Osteoblast (primary cell): ENCODE measurements at regions not wholly inside any gene's neighbourhood (a gene's known extent, or its start where the extent isn't known, plus 50 kb on each side); places are given as distances from the start of the nearest gene placed in this dataset.

Experiments used
- DNase-seq: peaks from one replicate; pipeline ENCODE4 v3.0.0; 2011; ENCODE audit warnings: low spot score, mixed read lengths; ENCODE audit not compliant: insufficient read length; ENCODE audit errors: missing footprints
- H2AFZ ChIP-seq: 2 replicates; pipeline ENCODE4 v1.6.0; 2011; ENCODE audit warnings: mild to moderate bottlenecking, low read length
- H3K27ac ChIP-seq: 2 replicates; pipeline ENCODE4 v1.5.1; 2011; ENCODE audit warnings: mild to moderate bottlenecking, low read depth, low read length, moderate library complexity
- H3K27me3 ChIP-seq: 2 replicates; pipeline ENCODE4 v1.6.0; 2012; ENCODE audit warnings: mild to moderate bottlenecking, control low read depth, inconsistent platforms, low read length, moderate library complexity; ENCODE audit not compliant: insufficient read depth
- H3K36me3 ChIP-seq: 2 replicates; pipeline ENCODE4 v1.5.1; 2011; ENCODE audit warnings: mild to moderate bottlenecking, low read length, control low read depth, moderate library complexity; ENCODE audit not compliant: insufficient read depth
- H3K4me1 ChIP-seq: 2 replicates; pipeline ENCODE4 v1.5.1; 2011; ENCODE audit warnings: mild to moderate bottlenecking, low read length, control low read depth, moderate library complexity; ENCODE audit not compliant: insufficient read depth
- H3K4me2 ChIP-seq: 2 replicates; pipeline ENCODE4 v1.6.0; 2011; ENCODE audit warnings: mild to moderate bottlenecking, low read length; ENCODE audit not compliant: insufficient read depth
- H3K4me3 ChIP-seq: fragments of 200-600 bp; sonication (generic); 3 replicates; pipeline ENCODE4 v1.5.1; 2012; ENCODE audit warnings: mild to moderate bottlenecking, low read length, inconsistent platforms; ENCODE audit not compliant: insufficient read depth
- H3K79me2 ChIP-seq: 2 replicates; pipeline ENCODE4 v1.6.0; 2012; ENCODE audit warnings: mild to moderate bottlenecking, low read length, control low read depth, inconsistent platforms; ENCODE audit not compliant: insufficient read depth
- H3K9me3 ChIP-seq: 2 replicates; pipeline ENCODE4 v1.5.1; 2011; ENCODE audit warnings: low read depth, low read length, control low read depth
- H4K20me1 ChIP-seq: 2 replicates; pipeline ENCODE4 v1.6.0; 2012; ENCODE audit warnings: mild to moderate bottlenecking, low read length, control low read depth; ENCODE audit not compliant: insufficient read depth
- CTCF ChIP-seq: IDR thresholded peaks from 2 replicates; pipeline ENCODE4 v1.5.1; 2011; ENCODE audit warnings: mild to moderate bottlenecking, low read depth, low read length, moderate library complexity; ENCODE audit errors: extremely low read depth

- no peak overlapping the region for H3K4me3 ChIP-seq
- no peak overlapping the region for H3K27ac ChIP-seq
- no peaks in the 10 kb centered on the region for H3K36me3 ChIP-seq
- H3K4me2 ChIP-seq = no peak overlapping the region
- no peak for DNase-seq
- peaks cover 14% of the 10 kb centered on the region for H3K27me3 ChIP-seq
- H3K79me2 ChIP-seq = no peaks in the 10 kb centered on the region
- no peaks in the 10 kb centered on the region for H3K9me3 ChIP-seq
- H2AFZ ChIP-seq = no peak overlapping the region
- TF ChIP-seq CTCF = no peak
- H4K20me1 ChIP-seq = no peaks in the 10 kb centered on the region
- H3K4me1 ChIP-seq = no peaks in the 10 kb centered on the region
Measured at GRCh38 chr2:47660168-47660567, 89.4 kb upstream of the KCNK12 start.

GRCh38 chr2:47658646-47659320, 88.0 kb upstream of the KCNK12 start:
- H3K4me3 ChIP-seq = no peak overlapping the region
- H3K4me2 ChIP-seq = no peak overlapping the region
- no peaks in the 10 kb centered on the region for H3K4me1 ChIP-seq
- H3K27me3 ChIP-seq = peaks cover 17% of the 10 kb centered on the region
- no peaks in the 10 kb centered on the region for H3K9me3 ChIP-seq
- no peak overlapping the region for H2AFZ ChIP-seq
- no peak for TF ChIP-seq CTCF
- H4K20me1 ChIP-seq = no peaks in the 10 kb centered on the region
- no peak overlapping the region for H3K27ac ChIP-seq
- no peaks in the 10 kb centered on the region for H3K36me3 ChIP-seq
- DNase-seq = peak; percentile 23
- H3K79me2 ChIP-seq = no peaks in the 10 kb centered on the region

DNA sequence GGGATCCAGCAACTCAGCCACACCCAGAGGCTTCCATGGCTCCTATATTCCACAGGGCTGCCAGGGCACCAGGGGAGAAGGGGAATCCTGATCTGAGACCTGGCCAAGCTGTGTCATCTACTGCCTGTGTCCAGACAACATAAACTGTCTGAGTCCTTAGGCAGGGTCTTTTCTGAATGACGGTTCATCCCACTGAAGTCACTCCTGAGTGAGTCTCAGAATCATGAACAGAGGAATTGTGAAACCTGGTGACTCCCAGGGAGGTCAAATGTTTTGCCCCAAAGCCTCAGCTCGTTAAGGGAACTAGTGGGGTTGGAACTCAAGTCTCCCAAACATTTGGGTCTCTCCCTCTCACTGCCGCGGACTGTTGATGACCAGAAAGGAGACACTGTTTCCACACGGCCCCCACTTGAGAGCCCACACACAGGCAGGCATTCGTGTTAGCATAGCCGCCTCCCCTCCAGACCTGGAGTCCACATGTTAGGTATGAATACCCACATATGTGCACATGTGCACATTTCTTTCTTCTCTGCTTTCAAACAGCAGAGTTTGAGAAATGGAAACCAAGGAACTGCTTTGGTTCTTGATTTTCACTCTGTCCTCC, 87.2 kb upstream of the KCNK12 start:
- H4K20me1 ChIP-seq = no peaks in the 10 kb centered on the region
- no peak overlapping the region for H3K27ac ChIP-seq
- H2AFZ ChIP-seq = no peak overlapping the region
- DNase-seq = peak; percentile 52
- H3K4me2 ChIP-seq = no peak overlapping the region
- H3K4me3 ChIP-seq = no peak overlapping the region
- no peaks in the 10 kb centered on the region for H3K79me2 ChIP-seq
- H3K4me1 ChIP-seq = no peaks in the 10 kb centered on the region
- TF ChIP-seq CTCF = no peak
- H3K36me3 ChIP-seq = no peaks in the 10 kb centered on the region
- H3K9me3 ChIP-seq = no peaks in the 10 kb centered on the region
- peaks cover 18% of the 10 kb centered on the region for H3K27me3 ChIP-seq

DNA sequence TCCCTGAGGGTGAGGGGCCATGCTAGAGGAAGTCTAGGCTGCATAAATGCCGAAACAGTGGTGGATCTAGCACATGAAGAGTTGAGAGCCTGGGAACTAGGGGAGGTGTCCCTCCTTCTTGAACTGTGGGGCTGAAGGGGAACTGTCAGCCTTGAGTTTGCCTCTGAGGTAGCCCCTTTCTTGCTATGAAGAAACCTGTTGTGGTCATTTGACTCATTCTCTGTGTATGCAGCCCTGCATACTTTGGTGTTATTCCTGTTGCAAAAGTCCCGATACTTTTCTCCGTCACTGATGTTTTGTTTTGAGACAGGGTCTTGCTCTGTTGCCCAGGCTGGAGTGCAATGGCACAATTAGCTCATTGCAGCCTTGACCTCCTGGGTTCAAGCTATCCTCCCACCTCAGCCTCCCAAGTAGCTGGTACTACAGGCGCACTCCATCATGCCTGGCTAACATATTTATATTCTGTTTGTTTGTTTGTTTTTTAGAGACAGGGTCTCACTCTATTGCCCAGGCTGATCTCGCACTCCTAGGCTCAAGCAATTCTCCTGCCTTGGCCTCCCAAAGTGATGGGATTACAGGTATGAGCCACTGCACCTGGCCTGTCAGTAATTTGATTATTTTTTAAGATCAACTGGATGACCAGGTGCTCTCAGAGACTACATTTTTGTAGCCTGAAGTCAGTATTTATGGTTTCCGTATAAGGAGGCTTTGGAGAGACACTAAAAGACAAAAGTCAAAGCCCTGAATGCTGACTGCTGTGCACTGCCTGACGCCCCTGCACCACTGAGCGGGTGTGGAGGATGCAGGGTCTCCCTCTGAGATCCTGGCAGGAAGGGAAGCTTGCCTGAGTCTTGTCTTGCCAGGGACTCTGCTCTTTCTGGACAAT, 86.2 kb upstream of the KCNK12 start:
- Histone ChIP-seq H3K27ac (no peak overlapping the region), H3K79me2 (no peaks in the 10 kb centered on the region), H3K4me3 (no peak overlapping the region), H3K4me1 (no peaks in the 10 kb centered on the region), H4K20me1 (no peaks in the 10 kb centered on the region), H2AFZ (no peak overlapping the region), H3K9me3 (no peaks in the 10 kb centered on the region), H3K36me3 (no peaks in the 10 kb centered on the region), H3K4me2 (no peak overlapping the region), H3K27me3 (peaks cover 26% of the 10 kb centered on the region)
- peak; percentile 26 for DNase-seq
- TF ChIP-seq CTCF = no peak
